K562 (cell line): ENCODE measurements at regions not wholly inside any gene's neighbourhood (a gene's known extent, or its start where the extent isn't known, plus 50 kb on each side); places are given as distances from the start of the nearest gene placed in this dataset.

ENCODE experiments used
- ATAC-seq: fragments of 200-7000 bp; cut with Tn5 transposase; 3 replicates; pipeline ENCODE4 v1.9.1; 2020; ENCODE audit warnings: moderate library complexity
- BruUV-seq: library from RNA; stranded (reverse); fragments of 400-500 nt; replicated peaks from 2 replicates; lab custom pipeline; 2021; lab: Mats Ljungman, UMichigan
- CTCF ChIA-PET: fragments of 300-600 bp; formaldehyde crosslinking; extraction: SDS; loops from one replicate; lab custom pipeline; 2021; ENCODE audit warnings: low intra/inter-chr PET ratio; lab: Yijun Ruan, JAX
- POLR2A ChIA-PET: fragments of 300-600, 350-650 bp; sonication (Branson Sonifier 250); formaldehyde crosslinking; extraction: SDS; loops from one replicate; lab custom pipeline; 2021; ENCODE audit warnings: antibody characterized with exemption, inconsistent platforms; lab: Yijun Ruan, JAX
- DNase-seq, 4 experiments: peaks; one replicate each; pipeline versions ENCODE4 v3.0.0 to v3.0.0-alpha.2; 2011 to 2018; ENCODE audit warnings: low spot score in 3 of 4, mixed read lengths in 3 of 4; ENCODE audit errors: extremely low read depth in 1 of 4
- FAIRE-seq: peaks from 2 replicates; lab custom pipeline; 2011; peaks lifted over from hg19 to GRCh38; lab: Jason Lieb, UNC
- H2AFZ ChIP-seq: 2 replicates; pipeline ENCODE4 v1.6.0; 2011; ENCODE audit warnings: low read depth, low read length, control low read depth, inconsistent platforms
- H3K27ac ChIP-seq: fragments of 200-600 bp; 3 replicates; pipeline ENCODE4 v1.8.0; 2011; ENCODE audit warnings: low read depth, mild to moderate bottlenecking, control low read depth, inconsistent platforms, low read length, moderate library complexity, mixed read lengths; ENCODE audit errors: extremely low read depth
- H3K27me3 ChIP-seq, 2 experiments: fragments of 300-600 bp in 1 of 2; 2 replicates in 1 of 2; 3 replicates in 1 of 2; pipeline versions ENCODE4 v1.6.0 to v1.8.0; 2011; ENCODE audit warnings: inconsistent platforms in 2 of 2, low read length in 2 of 2, mild to moderate bottlenecking in 1 of 2, mixed read lengths in 1 of 2, moderate library complexity in 1 of 2; ENCODE audit not compliant: control insufficient read depth in 2 of 2, insufficient read depth in 2 of 2
- H3K36me3 ChIP-seq: fragments of 300-600 bp; 3 replicates; pipeline ENCODE4 v1.8.0; 2011; ENCODE audit warnings: mild to moderate bottlenecking, low read length, inconsistent platforms; ENCODE audit not compliant: control insufficient read depth, insufficient read depth
- H3K4me1 ChIP-seq, 2 experiments: fragments of 200-600 bp in 1 of 2; replicated peaks in 1 of 2; 2 replicates in 1 of 2; 3 replicates in 1 of 2; pipeline versions ENCODE4 v1.5.1 to v1.8.0; 2011; ENCODE audit warnings: inconsistent platforms in 2 of 2, low read length in 2 of 2, mild to moderate bottlenecking in 1 of 2, mixed read lengths in 1 of 2, moderate library complexity in 1 of 2; ENCODE audit not compliant: control insufficient read depth in 2 of 2, insufficient read depth in 2 of 2
- H3K4me2 ChIP-seq: 2 replicates; pipeline ENCODE4 v1.6.1; 2011; ENCODE audit warnings: low read length, control low read depth, inconsistent platforms, mixed read lengths; ENCODE audit not compliant: insufficient read depth
- H3K4me3 ChIP-seq: fragments of 200-600 bp; sonication (generic), shearing (Covaris generic); 2 replicates; pipeline ENCODE4 v1.5.1; 2016; ENCODE audit warnings: control low read depth, inconsistent platforms
- H3K79me2 ChIP-seq: fragments of 200-600 bp; 3 replicates; pipeline ENCODE4 v1.8.0; 2011; ENCODE audit warnings: low read length, inconsistent platforms; ENCODE audit not compliant: control insufficient read depth, insufficient read depth
- H3K9ac ChIP-seq, 2 experiments: 2 replicates each; pipeline versions ENCODE4 v1.6.0 to v1.6.1; 2011; ENCODE audit warnings: low read depth in 2 of 2, low read length in 2 of 2, control low read depth in 1 of 2, inconsistent platforms in 1 of 2, mild to moderate bottlenecking in 1 of 2, mixed read lengths in 1 of 2; ENCODE audit not compliant: insufficient read depth in 1 of 2
- H3K9me1 ChIP-seq: one replicate; pipeline ENCODE4 v1.6.0; 2011; ENCODE audit warnings: inconsistent platforms, mild to moderate bottlenecking, low read length, moderate library complexity; ENCODE audit not compliant: control insufficient read depth, insufficient read depth
- H3K9me3 ChIP-seq: replicated peaks from 2 replicates; pipeline ENCODE4 v1.5.1; 2011; ENCODE audit warnings: low read depth, low read length, inconsistent platforms; ENCODE audit not compliant: control insufficient read depth, insufficient read depth
- H4K20me1 ChIP-seq: replicated peaks from 2 replicates; pipeline ENCODE4 v1.6.1; 2011; ENCODE audit warnings: low read length, inconsistent platforms, mixed read lengths; ENCODE audit not compliant: control insufficient read depth, insufficient read depth
- DPF2 ChIP-seq: fragments of 450-650 bp; IDR thresholded peaks from 2 replicates; pipeline ENCODE4 v1.6.1; 2016
- MCM5 ChIP-seq: fragments of 450-650 bp; IDR thresholded peaks from 2 replicates; pipeline ENCODE4 v1.6.1; 2016; ENCODE audit warnings: low read depth
- MITF ChIP-seq: IDR thresholded peaks from 2 replicates; pipeline ENCODE4 v1.6.1; 2014; ENCODE audit warnings: antibody characterized with exemption
- NBN ChIP-seq: fragments of 450-650 bp; IDR thresholded peaks from 2 replicates; pipeline ENCODE4 v1.6.1; 2016; ENCODE audit warnings: low read depth, mild to moderate bottlenecking
- TCF7L2 ChIP-seq: fragments of 150-350 bp; IDR thresholded peaks from 2 replicates; pipeline ENCODE4 v1.6.1; 2016; ENCODE audit warnings: low read depth, mild to moderate bottlenecking, low read length, moderate library complexity
- THAP7 ChIP-seq: fragments of 250-450 bp; sonication (Bioruptor Pico); IDR thresholded peaks from 2 replicates; pipeline ENCODE4 v1.5.0; 2021
- ZNF316 ChIP-seq: fragments of 450-650 bp; IDR thresholded peaks from 2 replicates; pipeline ENCODE4 v1.6.1; 2016
- WGBS: fragments of 100-300 bp; shearing (Covaris generic); methylation state at CpG from one replicate; pipeline ENCODE4 v1.1.6; 2016; ENCODE audit warnings: low coverage, mixed read lengths; ENCODE audit not compliant: insufficient coverage; ENCODE audit errors: missing lambda C conversion rate; 5-methylcytosine and 5-hydroxymethylcytosine counted together
- in situ Hi-C: fragments of 300-500 bp; cut with MboI; formaldehyde crosslinking; loops from 4 replicates; pipeline ENCODE4 v1.15.0; 2018; ENCODE audit warnings: inconsistent platforms, mixed read lengths
- intact Hi-C: fragments of 100-400 bp; cut with micrococcal nuclease; formaldehyde crosslinking; loops from 2 replicates; pipeline ENCODE4 v1.14.2; 2022

DNA sequence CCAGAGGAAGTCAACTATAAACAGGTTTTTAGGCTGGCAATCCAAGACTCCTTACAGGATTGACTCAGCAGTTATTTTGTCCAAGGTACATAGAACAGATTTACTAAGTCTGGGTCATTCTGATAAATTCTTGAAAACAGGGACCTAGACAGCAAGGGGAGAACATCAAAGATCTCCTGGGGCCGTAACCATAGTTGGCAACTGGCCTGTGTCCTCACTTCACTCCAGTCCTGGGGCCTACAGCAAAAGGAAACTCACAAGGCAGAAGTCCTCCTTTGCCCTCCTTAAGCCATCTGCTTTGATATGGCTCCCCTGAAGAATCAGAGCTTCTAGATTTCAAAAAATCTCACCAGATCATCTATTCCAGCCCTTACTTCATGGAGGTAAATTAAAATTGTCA lies 207.2 kb upstream of the IGF1 start:
- ATAC-seq (no peak), DNase-seq (no peak), FAIRE-seq (no peak)
- Histone ChIP-seq H3K9me1 (no peaks in the 10 kb centered on the region), H2AFZ (no peak overlapping the region), H3K9ac (no peak overlapping the region), H3K27me3 (no peaks in the 10 kb centered on the region), H3K4me3 (no peak overlapping the region), H3K4me2 (no peak overlapping the region), H4K20me1 (no peaks in the 10 kb centered on the region), H3K9me3 (no peaks in the 10 kb centered on the region), H3K27ac (no peak overlapping the region), H3K79me2 (no peaks in the 10 kb centered on the region), H3K36me3 (no peaks in the 10 kb centered on the region), H3K4me1 (no peaks in the 10 kb centered on the region)
- in situ Hi-C loops (no loop called here), intact Hi-C loops (no loop called here)
- WGBS, result 0% methylated on average over 1 of the region's 1 CpG
- POLR2A ChIA-PET, result no interaction called here
- BruUV-seq, result no TSS peak
- TF ChIP-seq ZNF316 (0 out of 2 replicates have a peak, but pooled peaks have one; percentile 2), MCM5 (no peak), NBN (no peak), MITF (no peak), TCF7L2 (no peak), DPF2 (no peak), THAP7 (no peak)
- CTCF ChIA-PET, result no interaction called here
